ENCODE measurements at regions not wholly inside any gene's neighbourhood (a gene's known extent, or its start where the extent isn't known, plus 50 kb on each side); places are given as distances from the start of the nearest gene placed in this dataset.

DNA sequence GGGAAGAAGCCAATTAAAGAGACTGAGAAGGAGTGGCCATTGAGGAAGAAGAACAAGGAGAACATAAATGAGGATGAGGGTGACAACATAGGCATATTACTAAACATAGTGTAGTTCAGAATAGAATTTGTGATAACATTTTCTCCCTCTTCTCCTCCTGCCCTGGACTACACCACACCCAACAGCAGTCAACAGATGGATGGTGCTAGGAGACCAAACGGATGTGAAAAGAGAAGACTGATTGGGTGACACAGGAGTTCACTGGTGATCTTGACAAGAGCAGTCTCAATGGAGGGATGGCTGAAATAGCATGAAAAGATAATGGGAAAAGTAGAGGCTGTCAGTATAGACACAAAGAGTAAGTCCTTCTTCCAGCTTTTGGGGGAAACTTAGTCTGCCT is 226.5 kb upstream of the FGF13 start:
- no peak for TF ChIP-seq CREB1 (IDR thresholded peaks at IDR 0.05; ENCODE audit: low read depth)
- no peak for TF ChIP-seq YY1 (IDR thresholded peaks at IDR 0.05; ENCODE audit: low read depth)
- TF ChIP-seq, protein P1, sequence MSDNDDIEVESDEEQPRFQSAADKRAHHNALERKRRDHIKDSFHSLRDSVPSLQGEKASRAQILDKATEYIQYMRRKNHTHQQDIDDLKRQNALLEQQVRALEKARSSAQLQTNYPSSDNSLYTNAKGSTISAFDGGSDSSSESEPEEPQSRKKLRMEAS (IDR thresholded peaks at IDR 0.05) = no peak
- TF ChIP-seq FOXM1 (IDR thresholded peaks at IDR 0.05; ENCODE audit: borderline replicate concordance, low read depth) = no peak
- TF ChIP-seq EP300 (IDR thresholded peaks at IDR 0.05; ENCODE audit: borderline replicate concordance) = no peak
- no peak for TF ChIP-seq RAD21 (IDR thresholded peaks at IDR 0.05; ENCODE audit: low read depth)
- TF ChIP-seq, protein P2, sequence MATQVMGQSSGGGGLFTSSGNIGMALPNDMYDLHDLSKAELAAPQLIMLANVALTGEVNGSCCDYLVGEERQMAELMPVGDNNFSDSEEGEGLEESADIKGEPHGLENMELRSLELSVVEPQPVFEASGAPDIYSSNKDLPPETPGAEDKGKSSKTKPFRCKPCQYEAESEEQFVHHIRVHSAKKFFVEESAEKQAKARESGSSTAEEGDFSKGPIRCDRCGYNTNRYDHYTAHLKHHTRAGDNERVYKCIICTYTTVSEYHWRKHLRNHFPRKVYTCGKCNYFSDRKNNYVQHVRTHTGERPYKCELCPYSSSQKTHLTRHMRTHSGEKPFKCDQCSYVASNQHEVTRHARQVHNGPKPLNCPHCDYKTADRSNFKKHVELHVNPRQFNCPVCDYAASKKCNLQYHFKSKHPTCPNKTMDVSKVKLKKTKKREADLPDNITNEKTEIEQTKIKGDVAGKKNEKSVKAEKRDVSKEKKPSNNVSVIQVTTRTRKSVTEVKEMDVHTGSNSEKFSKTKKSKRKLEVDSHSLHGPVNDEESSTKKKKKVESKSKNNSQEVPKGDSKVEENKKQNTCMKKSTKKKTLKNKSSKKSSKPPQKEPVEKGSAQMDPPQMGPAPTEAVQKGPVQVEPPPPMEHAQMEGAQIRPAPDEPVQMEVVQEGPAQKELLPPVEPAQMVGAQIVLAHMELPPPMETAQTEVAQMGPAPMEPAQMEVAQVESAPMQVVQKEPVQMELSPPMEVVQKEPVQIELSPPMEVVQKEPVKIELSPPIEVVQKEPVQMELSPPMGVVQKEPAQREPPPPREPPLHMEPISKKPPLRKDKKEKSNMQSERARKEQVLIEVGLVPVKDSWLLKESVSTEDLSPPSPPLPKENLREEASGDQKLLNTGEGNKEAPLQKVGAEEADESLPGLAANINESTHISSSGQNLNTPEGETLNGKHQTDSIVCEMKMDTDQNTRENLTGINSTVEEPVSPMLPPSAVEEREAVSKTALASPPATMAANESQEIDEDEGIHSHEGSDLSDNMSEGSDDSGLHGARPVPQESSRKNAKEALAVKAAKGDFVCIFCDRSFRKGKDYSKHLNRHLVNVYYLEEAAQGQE (IDR thresholded peaks at IDR 0.05; ENCODE audit: low read depth) = no peak
- no peak for TF ChIP-seq TAF1 (IDR thresholded peaks at IDR 0.05; ENCODE audit: low read depth)
- TF ChIP-seq, protein P3, sequence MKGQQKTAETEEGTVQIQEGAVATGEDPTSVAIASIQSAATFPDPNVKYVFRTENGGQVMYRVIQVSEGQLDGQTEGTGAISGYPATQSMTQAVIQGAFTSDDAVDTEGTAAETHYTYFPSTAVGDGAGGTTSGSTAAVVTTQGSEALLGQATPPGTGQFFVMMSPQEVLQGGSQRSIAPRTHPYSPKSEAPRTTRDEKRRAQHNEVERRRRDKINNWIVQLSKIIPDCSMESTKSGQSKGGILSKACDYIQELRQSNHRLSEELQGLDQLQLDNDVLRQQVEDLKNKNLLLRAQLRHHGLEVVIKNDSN (IDR thresholded peaks at IDR 0.05) = no peak
- TF ChIP-seq CEBPB (IDR thresholded peaks at IDR 0.05) = no peak
- no peak for TF ChIP-seq TCF12 (IDR thresholded peaks at IDR 0.05; ENCODE audit: low read depth)
- TF ChIP-seq EGR1 (IDR thresholded peaks at IDR 0.05) = no peak
